M059J (cell line): ENCODE measurements at regions not wholly inside any gene's neighbourhood (a gene's known extent, or its start where the extent isn't known, plus 50 kb on each side); places are given as distances from the start of the nearest gene placed in this dataset.

Source experiments
- DNase-seq: peaks from one replicate; pipeline ENCODE4 v3.0.0-alpha.2; 2012; ENCODE audit warnings: low read depth

GRCh38 chr13:48181482-48182145 lies 51.4 kb upstream of the ITM2B start:
- no peak for DNase-seq

DNA sequence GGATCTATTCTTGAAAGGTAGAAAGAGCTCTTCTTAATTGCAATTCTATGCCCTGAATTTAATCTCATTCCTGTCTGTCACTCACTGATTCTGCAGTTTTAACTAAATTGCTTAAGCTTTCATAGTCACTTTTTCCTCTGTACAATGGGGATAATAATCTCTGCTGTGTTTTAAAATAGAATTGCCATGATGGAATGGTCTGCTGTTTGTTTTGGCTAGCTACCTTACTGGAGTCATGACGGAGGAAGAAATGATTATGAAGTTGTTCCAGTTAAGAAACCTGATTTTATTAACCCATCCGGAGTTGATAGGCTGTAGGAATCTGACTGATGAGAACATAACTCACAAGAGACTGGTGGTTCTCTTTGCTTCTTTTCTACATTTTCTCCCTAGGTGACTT lies 54.9 kb upstream of the ITM2B start:
- DNase-seq = no peak

- DNase-seq = no peak
Measured at GRCh38 chr13:48176781-48177180, 56.2 kb upstream of the ITM2B start.

- no peak for DNase-seq
Measured at GRCh38 chr13:48175185-48175584, 57.8 kb upstream of the ITM2B start.

- DNase-seq = no peak
Measured at GRCh38 chr13:48167866-48168265, 65.1 kb upstream of the ITM2B start.

DNA sequence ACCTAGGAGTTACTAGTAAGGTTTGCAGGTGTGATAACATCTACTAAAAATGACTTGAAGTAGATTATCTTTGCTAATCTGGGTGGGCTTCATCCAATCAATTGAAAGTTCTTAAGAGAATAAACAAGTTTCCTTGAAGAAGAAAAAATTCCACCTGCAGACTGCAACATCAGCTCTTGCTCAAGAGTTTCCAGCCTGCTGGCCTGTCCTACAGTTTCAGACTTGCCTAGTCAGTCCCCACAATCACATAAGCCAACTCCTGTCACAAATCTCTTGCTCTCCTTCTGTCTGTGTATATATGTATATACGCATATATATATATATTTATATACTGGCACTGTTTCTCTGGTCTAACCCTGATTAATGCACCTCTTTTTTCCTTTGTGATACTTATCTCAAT lies 67.3 kb upstream of the ITM2B start:
- no peak for DNase-seq

DNA sequence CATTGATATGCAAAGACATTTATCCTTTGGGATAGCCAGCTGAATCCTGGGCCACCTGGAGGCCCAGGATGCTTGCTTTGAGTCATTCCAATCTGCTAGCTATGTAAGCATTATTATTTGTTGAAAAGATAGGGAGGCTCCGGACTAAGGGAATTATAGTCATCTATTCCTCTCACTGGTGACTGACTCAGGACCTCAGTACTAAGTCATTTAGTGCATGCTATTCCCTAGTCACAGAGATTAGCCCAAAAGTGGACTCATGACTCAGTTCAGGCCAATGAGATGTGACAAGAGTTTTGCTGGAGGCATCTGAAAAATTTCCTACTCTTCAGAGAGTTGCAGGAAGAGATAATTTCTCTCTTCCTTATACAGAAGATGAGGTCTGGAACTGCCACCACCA lies 67.9 kb upstream of the ITM2B start:
- no peak for DNase-seq

DNA sequence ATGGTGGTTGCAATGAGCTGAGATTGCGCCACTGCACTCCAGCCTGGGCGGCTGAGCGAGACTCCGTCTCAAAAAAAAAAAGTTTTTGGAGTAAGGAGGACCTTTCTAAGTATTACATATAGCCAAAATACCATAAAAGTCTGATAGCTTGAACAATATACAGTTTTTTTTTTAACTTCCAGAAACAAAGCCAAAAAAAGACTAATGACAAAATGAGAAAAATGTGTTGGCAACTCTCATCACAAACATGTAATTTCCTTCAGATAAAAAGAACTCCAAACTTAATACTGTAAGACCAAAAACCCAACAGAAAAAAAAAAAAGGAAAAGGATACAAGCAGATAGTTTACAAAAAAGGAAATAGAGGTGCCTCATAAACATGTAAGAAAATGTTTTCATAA lies 68.2 kb upstream of the MED4 start:
- no peak for DNase-seq

DNA sequence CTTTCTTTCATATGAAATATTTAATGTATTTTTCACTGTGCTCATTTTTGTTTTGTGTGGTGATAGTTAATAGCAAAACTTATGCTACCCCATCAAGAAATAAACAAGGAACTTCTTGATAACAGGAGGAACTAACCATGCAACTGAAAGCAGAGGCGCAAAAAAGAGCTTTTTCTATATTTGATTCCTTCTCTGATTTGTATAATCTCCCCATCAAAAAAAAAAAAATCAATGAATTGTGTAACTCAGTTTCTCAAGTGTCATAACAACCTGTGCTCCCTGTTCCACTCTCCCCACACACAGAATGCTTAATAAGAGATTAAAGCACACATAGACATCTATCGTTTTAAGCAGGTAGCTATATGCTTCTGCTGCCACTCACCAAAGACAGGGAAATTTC lies 67.3 kb upstream of the MED4 start:
- DNase-seq = no peak

GRCh38 chr13:48161530-48162179 lies 66.8 kb upstream of the MED4 start:
- DNase-seq = no peak

- peak; percentile 67 for DNase-seq
Measured at GRCh38 chr13:48160606-48161278, 65.8 kb upstream of the MED4 start.

- peak; percentile 46 for DNase-seq
Measured at GRCh38 chr13:48159826-48160225, 64.9 kb upstream of the MED4 start.

GRCh38 chr13:48159401-48159800 lies 64.5 kb upstream of the MED4 start:
- DNase-seq = peak; percentile 56

GRCh38 chr13:48158915-48159314 lies 64.0 kb upstream of the MED4 start:
- DNase-seq = no peak

DNA sequence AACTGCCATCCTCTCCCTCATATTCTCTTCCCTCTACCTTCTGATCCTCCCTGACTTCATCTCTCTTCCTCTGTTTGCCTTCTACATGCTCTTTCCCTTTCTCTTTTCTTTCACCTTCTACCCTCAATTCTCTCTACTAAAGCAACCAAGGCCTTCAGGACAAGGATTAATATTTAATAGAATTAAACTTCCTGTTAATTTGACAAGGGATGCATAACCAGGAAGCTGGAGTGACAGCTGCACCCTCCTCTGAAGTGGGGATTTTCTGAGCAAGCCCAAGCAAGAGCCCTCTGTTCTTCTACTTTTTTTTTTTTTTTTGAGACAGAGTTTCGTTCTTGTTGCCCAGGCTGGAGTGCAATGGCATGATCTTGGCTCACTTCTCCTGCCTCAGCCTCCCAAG lies 63.4 kb upstream of the MED4 start:
- DNase-seq = no peak

GRCh38 chr13:48156466-48156865 lies 61.6 kb upstream of the MED4 start:
- DNase-seq = peak; percentile 13

DNA sequence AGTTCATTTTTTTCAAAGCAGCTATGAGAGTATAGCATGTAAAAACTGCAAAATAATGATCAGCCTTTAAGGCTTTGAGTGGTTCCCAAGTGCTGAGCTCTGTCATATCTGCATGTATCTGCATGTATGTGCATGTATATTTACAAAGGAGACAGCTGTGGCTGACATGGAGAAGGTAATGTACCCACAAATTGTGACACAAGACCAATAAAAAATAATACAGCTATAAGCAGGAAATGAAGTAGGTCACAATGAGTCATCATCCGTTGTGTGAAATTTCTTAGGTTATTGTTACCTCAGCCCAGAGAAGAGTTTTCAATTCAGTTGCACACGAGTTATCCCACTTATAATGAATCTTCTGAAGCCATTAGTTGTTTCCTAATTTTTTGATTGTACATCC lies 60.9 kb upstream of the MED4 start:
- peak; percentile 81 for DNase-seq

DNA sequence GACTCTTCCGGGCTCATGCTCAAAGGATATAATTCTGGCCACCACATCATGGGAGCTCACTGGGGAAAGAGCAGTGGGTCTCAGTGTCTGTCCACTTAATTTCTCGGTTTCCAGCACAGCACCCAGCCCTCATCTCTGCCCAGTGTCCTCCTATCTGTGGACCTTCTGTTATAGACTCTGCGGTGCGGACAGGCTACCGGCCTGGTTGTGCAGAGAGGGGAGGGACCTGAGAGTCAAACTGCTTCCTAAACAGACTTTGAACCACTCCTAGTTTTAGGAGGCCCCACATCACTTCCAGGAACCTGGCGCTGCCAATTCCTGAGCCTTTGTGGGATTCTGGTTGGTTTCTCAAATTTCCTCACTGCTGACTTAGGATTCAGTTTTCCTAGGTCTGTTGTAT lies 59.8 kb upstream of the MED4 start:
- no peak for DNase-seq

GRCh38 chr13:48153186-48153585 lies 58.3 kb upstream of the MED4 start:
- DNase-seq = no peak

- peak; percentile 48 for DNase-seq
Measured at GRCh38 chr13:48151363-48152161, 56.7 kb upstream of the MED4 start.

DNA sequence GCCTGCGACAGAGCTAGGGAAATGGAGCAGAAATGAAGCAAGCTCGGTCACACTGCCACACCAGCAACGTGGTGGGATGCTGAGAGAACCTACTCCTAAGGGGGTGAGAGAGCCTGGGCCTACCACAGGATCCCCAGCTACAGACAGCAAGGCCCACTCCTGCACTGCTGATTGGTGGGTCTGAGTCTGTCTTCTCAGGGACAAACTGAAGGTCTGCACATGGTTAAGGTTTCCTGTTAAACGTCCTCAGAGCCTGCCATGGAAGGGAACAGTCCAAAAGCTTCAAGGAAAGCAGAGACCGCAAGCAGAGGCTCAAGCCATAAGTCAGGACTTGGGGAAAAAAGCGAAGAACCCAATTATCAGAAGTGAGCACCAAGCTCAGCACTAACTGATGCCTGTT lies 53.5 kb upstream of the MED4 start:
- no peak for DNase-seq

GRCh38 chr13:48146636-48147035 lies 51.7 kb upstream of the MED4 start:
- DNase-seq = no peak

DNA sequence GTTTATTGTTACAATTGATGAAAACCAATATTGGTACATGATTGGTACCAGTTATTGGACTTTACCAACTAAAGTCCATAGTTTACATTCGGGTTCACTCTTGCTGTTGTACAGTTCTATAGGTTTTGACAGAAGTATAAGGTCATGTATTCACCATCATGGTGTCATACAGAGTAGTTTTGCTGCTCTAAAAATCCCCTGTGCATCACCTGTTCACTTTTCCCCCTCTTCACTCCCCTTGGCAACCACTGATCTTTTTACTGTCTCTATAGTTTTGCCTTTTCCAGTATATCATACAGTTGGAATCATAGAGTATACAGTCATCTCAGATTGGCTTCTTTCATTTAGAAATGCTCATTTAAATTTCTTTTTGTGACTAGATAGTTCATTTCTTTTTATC lies 51.2 kb upstream of the MED4 start:
- DNase-seq = no peak
